T-helper 1 cell treated with Interleukin-12 subunit alpha and Interleukin-12 subunit beta and Interleukin-4 antibody, amounts not matched to agents 30 μg/mL and 1 μg/mL, for 36 hours (primary cell): ENCODE measurements at regions not wholly inside any gene's neighbourhood (a gene's known extent, or its start where the extent isn't known, plus 50 kb on each side); places are given as distances from the start of the nearest gene placed in this dataset.

Experiments
- H3K27ac Mint-ChIP-seq: one replicate; pipeline ENCODE4 v1.8.0; 2021; ENCODE audit warnings: mild to moderate bottlenecking, mixed read lengths
- H3K27me3 Mint-ChIP-seq: one replicate; pipeline ENCODE4 v1.8.0; 2021; ENCODE audit warnings: low read depth, mixed read lengths
- H3K36me3 Mint-ChIP-seq: one replicate; pipeline ENCODE4 v1.8.0; 2021; ENCODE audit warnings: low read depth, mixed read lengths
- H3K4me1 Mint-ChIP-seq: one replicate; pipeline ENCODE4 v1.8.0; 2021; ENCODE audit warnings: low read depth, mixed read lengths
- H3K4me3 Mint-ChIP-seq: one replicate; pipeline ENCODE4 v1.8.0; 2021; ENCODE audit warnings: mild to moderate bottlenecking, moderate library complexity, mixed read lengths
- H3K9me3 Mint-ChIP-seq: one replicate; pipeline ENCODE4 v1.8.0; 2021; ENCODE audit warnings: mixed read lengths

- no peaks in the 10 kb centered on the region for H3K27me3 Mint-ChIP-seq
- H3K4me1 Mint-ChIP-seq, result no peaks in the 10 kb centered on the region
- no peaks in the 10 kb centered on the region for H3K9me3 Mint-ChIP-seq
- no peak overlapping the region for H3K27ac Mint-ChIP-seq
- no peak overlapping the region for H3K4me3 Mint-ChIP-seq
- no peaks in the 10 kb centered on the region for H3K36me3 Mint-ChIP-seq
Observed at GRCh38 chr16:5649762-5650743, 552.5 kb upstream of the EEF2KMT start.

- Mint-ChIP-seq H3K4me3 (no peak overlapping the region), H3K27me3 (no peaks in the 10 kb centered on the region), H3K27ac (no peak overlapping the region), H3K4me1 (no peaks in the 10 kb centered on the region), H3K9me3 (no peaks in the 10 kb centered on the region), H3K36me3 (no peaks in the 10 kb centered on the region)
Observed at GRCh38 chr16:5647051-5647450, 549.5 kb upstream of the EEF2KMT start.

GRCh38 chr16:5643855-5644531, 546.4 kb upstream of the EEF2KMT start:
- Mint-ChIP-seq H3K27ac (no peak overlapping the region), H3K36me3 (no peaks in the 10 kb centered on the region), H3K9me3 (peaks cover 17% of the 10 kb centered on the region), H3K4me3 (no peak overlapping the region), H3K4me1 (no peaks in the 10 kb centered on the region), H3K27me3 (no peaks in the 10 kb centered on the region)

GRCh38 chr16:5642436-5642835, 544.8 kb upstream of the EEF2KMT start:
- H3K36me3 Mint-ChIP-seq, result no peaks in the 10 kb centered on the region
- H3K9me3 Mint-ChIP-seq, result peaks cover 17% of the 10 kb centered on the region
- H3K4me3 Mint-ChIP-seq, result no peak overlapping the region
- no peaks in the 10 kb centered on the region for H3K27me3 Mint-ChIP-seq
- H3K27ac Mint-ChIP-seq, result no peak overlapping the region
- no peaks in the 10 kb centered on the region for H3K4me1 Mint-ChIP-seq

- no peak overlapping the region for H3K4me3 Mint-ChIP-seq
- H3K4me1 Mint-ChIP-seq, result no peaks in the 10 kb centered on the region
- H3K36me3 Mint-ChIP-seq, result no peaks in the 10 kb centered on the region
- H3K27me3 Mint-ChIP-seq, result no peaks in the 10 kb centered on the region
- H3K27ac Mint-ChIP-seq, result no peak overlapping the region
- H3K9me3 Mint-ChIP-seq, result peaks cover 17% of the 10 kb centered on the region
Observed at GRCh38 chr16:5642011-5642410, 544.4 kb upstream of the EEF2KMT start.

GRCh38 chr16:5640883-5641282, 543.3 kb upstream of the EEF2KMT start:
- Mint-ChIP-seq H3K9me3 (peaks cover 17% of the 10 kb centered on the region), H3K27me3 (no peaks in the 10 kb centered on the region), H3K4me1 (no peaks in the 10 kb centered on the region), H3K36me3 (no peaks in the 10 kb centered on the region), H3K4me3 (no peak overlapping the region), H3K27ac (no peak overlapping the region)

GRCh38 chr16:5639531-5639930, 541.9 kb upstream of the EEF2KMT start:
- peaks cover 17% of the 10 kb centered on the region for H3K9me3 Mint-ChIP-seq

GRCh38 chr16:5635331-5635730, 537.7 kb upstream of the EEF2KMT start:
- no peak overlapping the region for H3K27ac Mint-ChIP-seq
- no peaks in the 10 kb centered on the region for H3K4me1 Mint-ChIP-seq
- no peak overlapping the region for H3K4me3 Mint-ChIP-seq
- peaks cover 7% of the 10 kb centered on the region for H3K9me3 Mint-ChIP-seq
- H3K36me3 Mint-ChIP-seq, result no peaks in the 10 kb centered on the region
- no peaks in the 10 kb centered on the region for H3K27me3 Mint-ChIP-seq

More at GRCh38 chr16:5639531-5639930, 541.9 kb upstream of the EEF2KMT start:
- no peaks in the 10 kb centered on the region for H3K4me1 Mint-ChIP-seq
- no peak overlapping the region for H3K4me3 Mint-ChIP-seq
- no peaks in the 10 kb centered on the region for H3K36me3 Mint-ChIP-seq
- no peaks in the 10 kb centered on the region for H3K27me3 Mint-ChIP-seq
- H3K27ac Mint-ChIP-seq, result no peak overlapping the region

GRCh38 chr16:5634666-5635180, 537.1 kb upstream of the EEF2KMT start:
- Mint-ChIP-seq H3K27me3 (no peaks in the 10 kb centered on the region), H3K4me3 (no peak overlapping the region), H3K27ac (no peak overlapping the region), H3K36me3 (no peaks in the 10 kb centered on the region), H3K9me3 (peaks cover 5% of the 10 kb centered on the region), H3K4me1 (no peaks in the 10 kb centered on the region)

- no peak overlapping the region for H3K27ac Mint-ChIP-seq
- no peaks in the 10 kb centered on the region for H3K4me1 Mint-ChIP-seq
- peaks cover 7% of the 10 kb centered on the region for H3K9me3 Mint-ChIP-seq
- H3K27me3 Mint-ChIP-seq, result no peaks in the 10 kb centered on the region
- no peak overlapping the region for H3K4me3 Mint-ChIP-seq
- no peaks in the 10 kb centered on the region for H3K36me3 Mint-ChIP-seq
Observed at GRCh38 chr16:5633845-5634440, 536.3 kb upstream of the EEF2KMT start.

- H3K27ac Mint-ChIP-seq, result no peak overlapping the region
- no peaks in the 10 kb centered on the region for H3K27me3 Mint-ChIP-seq
Observed at GRCh38 chr16:5622234-5622884, 524.8 kb upstream of the EEF2KMT start.

GRCh38 chr16:5621826-5622225, 524.2 kb upstream of the EEF2KMT start:
- no peaks in the 10 kb centered on the region for H3K36me3 Mint-ChIP-seq

More at GRCh38 chr16:5622234-5622884, 524.8 kb upstream of the EEF2KMT start:
- H3K9me3 Mint-ChIP-seq, result peaks cover 12% of the 10 kb centered on the region
- H3K4me3 Mint-ChIP-seq, result no peak overlapping the region
- no peaks in the 10 kb centered on the region for H3K36me3 Mint-ChIP-seq
- no peaks in the 10 kb centered on the region for H3K4me1 Mint-ChIP-seq

GRCh38 chr16:5619304-5619703, 521.7 kb upstream of the EEF2KMT start:
- Mint-ChIP-seq H3K36me3 (no peaks in the 10 kb centered on the region), H3K27ac (no peak overlapping the region), H3K27me3 (no peaks in the 10 kb centered on the region), H3K4me1 (peaks cover 3% of the 10 kb centered on the region), H3K9me3 (no peaks in the 10 kb centered on the region), H3K4me3 (no peak overlapping the region)

More at GRCh38 chr16:5621826-5622225, 524.2 kb upstream of the EEF2KMT start:
- no peak overlapping the region for H3K27ac Mint-ChIP-seq
- H3K4me3 Mint-ChIP-seq, result no peak overlapping the region
- peaks cover 8% of the 10 kb centered on the region for H3K9me3 Mint-ChIP-seq
- H3K4me1 Mint-ChIP-seq, result no peaks in the 10 kb centered on the region
- H3K27me3 Mint-ChIP-seq, result no peaks in the 10 kb centered on the region

- H3K27ac Mint-ChIP-seq, result no peak overlapping the region
- H3K4me3 Mint-ChIP-seq, result no peak overlapping the region
- no peaks in the 10 kb centered on the region for H3K27me3 Mint-ChIP-seq
- H3K9me3 Mint-ChIP-seq, result no peaks in the 10 kb centered on the region
- H3K4me1 Mint-ChIP-seq, result peaks cover 3% of the 10 kb centered on the region
- no peaks in the 10 kb centered on the region for H3K36me3 Mint-ChIP-seq
Observed at GRCh38 chr16:5616841-5617240, 519.2 kb upstream of the EEF2KMT start.
